ENCODE measurements at regions not wholly inside any gene's neighbourhood (a gene's known extent, or its start where the extent isn't known, plus 50 kb on each side); places are given as distances from the start of the nearest gene placed in this dataset.

GRCh38 chr20:22232923-22233322 lies 351.4 kb downstream of the FOXA2 start:
- Histone ChIP-seq H3K9me3 (ENCODE audit: control insufficient read depth, low read depth, low read length) (no peaks in the 10 kb centered on the region), H3K79me2 (ENCODE audit: control insufficient read depth, insufficient read depth, low read length) (no peaks in the 10 kb centered on the region), H3K4me1 (ENCODE audit: control insufficient read depth, extremely low read depth, insufficient read depth, low read length) (no peaks in the 10 kb centered on the region), H4K20me1 (ENCODE audit: control insufficient read depth, extremely low read depth, insufficient read depth, low read length) (no peaks in the 10 kb centered on the region), H3K4me2 (ENCODE audit: control insufficient read depth, extremely low read depth, insufficient read depth, low read depth, low read length) (no peak overlapping the region), H3K9ac (ENCODE audit: control insufficient read depth, extremely low read depth, insufficient read depth, low read length) (no peak overlapping the region), H3K36me3 (ENCODE audit: control insufficient read depth in 2 of 2, extremely low read depth in 1 of 2, insufficient read depth in 2 of 2, low read length in 2 of 2) (no peaks in the 10 kb centered on the region), H3K9me1 (ENCODE audit: control insufficient read depth, extremely low read depth, insufficient read depth, low read length) (no peaks in the 10 kb centered on the region), H3K27me3 (ENCODE audit: control insufficient read depth, extremely low read depth, insufficient read depth, low read length) (no peaks in the 10 kb centered on the region), H3K4me3 (ENCODE audit: control insufficient read depth in 2 of 3, extremely low read depth in 1 of 3, insufficient read depth in 2 of 3, low read depth in 1 of 3, low read length in 3 of 3) (no peak overlapping the region), H3K27ac (ENCODE audit: control insufficient read depth, insufficient read depth, low read length) (no peak overlapping the region), H2AFZ (ENCODE audit: control insufficient read depth, low read length) (no peak overlapping the region)
- DNase-seq (ENCODE audit: low read depth, low spot score) (no peak), FAIRE-seq (no peak)
- no peak for TF ChIP-seq CTCF (optimal IDR thresholded peaks at IDR 0.05 in 1 of 3, IDR thresholded peaks at IDR 0.05 in 1 of 3, conservative IDR thresholded peaks at IDR 0.05 in 1 of 3; ENCODE audit: extremely low read depth in 1 of 3, insufficient read depth in 2 of 3, low read length in 3 of 3)
- no peak for TF ChIP-seq EZH2 (IDR thresholded peaks at IDR 0.05; ENCODE audit: low read length)
- dilution Hi-C loops (cut with MboI; ENCODE audit: extremely low pct_ligation_motif_present, low sequenced_read_pairs) = no loop called here

- Histone ChIP-seq H4K20me1 (ENCODE audit: control insufficient read depth, extremely low read depth, insufficient read depth, low read length) (no peaks in the 10 kb centered on the region), H3K4me1 (ENCODE audit: control insufficient read depth, extremely low read depth, insufficient read depth, low read length) (no peaks in the 10 kb centered on the region), H3K36me3 (ENCODE audit: control insufficient read depth in 2 of 2, extremely low read depth in 1 of 2, insufficient read depth in 2 of 2, low read length in 2 of 2) (no peaks in the 10 kb centered on the region), H2AFZ (ENCODE audit: control insufficient read depth, low read length) (no peak overlapping the region), H3K4me3 (ENCODE audit: control insufficient read depth in 2 of 3, extremely low read depth in 1 of 3, insufficient read depth in 2 of 3, low read depth in 1 of 3, low read length in 3 of 3) (no peak overlapping the region), H3K4me2 (ENCODE audit: control insufficient read depth, extremely low read depth, insufficient read depth, low read depth, low read length) (no peak overlapping the region), H3K9me3 (ENCODE audit: control insufficient read depth, low read depth, low read length) (no peaks in the 10 kb centered on the region), H3K27me3 (ENCODE audit: control insufficient read depth, extremely low read depth, insufficient read depth, low read length) (no peaks in the 10 kb centered on the region), H3K79me2 (ENCODE audit: control insufficient read depth, insufficient read depth, low read length) (no peaks in the 10 kb centered on the region), H3K9ac (ENCODE audit: control insufficient read depth, extremely low read depth, insufficient read depth, low read length) (no peak overlapping the region), H3K9me1 (ENCODE audit: control insufficient read depth, extremely low read depth, insufficient read depth, low read length) (no peaks in the 10 kb centered on the region), H3K27ac (ENCODE audit: control insufficient read depth, insufficient read depth, low read length) (no peak overlapping the region)
- TF ChIP-seq EZH2 (IDR thresholded peaks at IDR 0.05; ENCODE audit: low read length) = no peak
- TF ChIP-seq CTCF (optimal IDR thresholded peaks at IDR 0.05 in 1 of 3, IDR thresholded peaks at IDR 0.05 in 1 of 3, conservative IDR thresholded peaks at IDR 0.05 in 1 of 3; ENCODE audit: extremely low read depth in 1 of 3, insufficient read depth in 2 of 3, low read length in 3 of 3) = no peak
- dilution Hi-C loops (cut with MboI; ENCODE audit: extremely low pct_ligation_motif_present, low sequenced_read_pairs) = no loop called here
- DNase-seq (ENCODE audit: low read depth, low spot score) (no peak), FAIRE-seq (no peak)
Observed at GRCh38 chr20:22232473-22232872, 351.9 kb downstream of the FOXA2 start.
